NCI-H2196 (cell line): ENCODE measurements at regions not wholly inside any gene's neighbourhood (a gene's known extent, or its start where the extent isn't known, plus 50 kb on each side); places are given as distances from the start of the nearest gene placed in this dataset.

Source experiments
- DNase-seq: peaks from one replicate; lab custom pipeline; 2025; ENCODE audit not compliant: unreplicated experiment; lab: John Stamatoyannopoulos, UW

DNA sequence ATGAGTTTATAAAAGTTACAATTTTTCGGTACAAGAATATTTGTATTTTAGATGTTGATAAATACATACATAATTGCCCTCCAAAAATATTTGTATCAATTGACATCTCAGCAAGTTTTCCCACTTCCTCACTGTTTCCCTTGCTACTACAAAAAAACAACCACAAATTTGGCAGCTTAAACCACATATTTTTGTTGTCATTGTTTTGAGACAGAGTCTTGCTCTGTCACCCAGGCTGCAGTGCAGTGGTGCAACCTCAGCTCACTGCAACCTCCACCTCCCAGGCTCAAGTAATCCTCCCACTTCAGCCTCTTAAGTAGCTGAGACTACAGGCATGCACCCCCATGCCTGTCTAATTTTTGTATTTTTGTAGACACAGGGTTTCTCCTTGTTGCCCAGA, 162.8 kb upstream of the RARB start:
- DNase-seq = no peak

DNA sequence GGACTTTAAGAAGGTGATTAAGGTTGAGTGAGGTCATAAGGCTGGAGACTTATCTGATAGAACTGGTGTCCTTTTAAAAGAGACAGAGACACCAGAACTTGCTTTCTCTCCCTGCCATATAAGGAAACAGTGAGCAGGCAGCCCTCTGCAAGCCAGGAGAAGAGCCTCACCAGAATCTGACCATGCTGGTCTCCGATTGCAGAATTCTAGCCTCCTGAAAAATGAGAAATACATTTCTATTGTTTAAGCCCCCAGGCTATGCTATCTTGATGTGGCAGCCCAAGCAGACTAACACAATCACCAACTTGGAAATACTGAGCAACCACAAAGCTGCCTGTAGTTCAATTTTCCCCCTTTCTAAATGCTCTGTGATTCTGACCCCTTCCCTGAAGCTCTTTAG, 161.4 kb upstream of the RARB start:
- no peak for DNase-seq

DNA sequence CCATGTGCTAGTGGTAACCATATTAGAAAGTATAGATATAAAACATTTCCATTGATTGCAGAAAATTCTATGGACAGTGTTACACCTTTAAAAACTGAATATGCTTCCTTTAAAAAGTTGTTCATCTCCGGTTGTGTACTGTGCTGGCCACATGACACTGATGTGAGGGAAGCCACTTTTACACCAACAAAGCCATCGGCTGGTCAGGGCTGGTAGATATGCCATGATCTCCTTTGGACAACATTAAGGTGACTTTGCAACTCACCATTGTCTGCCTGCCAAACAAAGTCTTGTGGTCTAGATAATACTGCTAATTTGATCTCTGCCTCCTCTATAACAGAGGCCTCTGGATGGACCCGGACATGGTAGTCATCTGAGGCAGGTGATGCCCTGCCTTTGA, 156.0 kb upstream of the RARB start:
- no peak for DNase-seq

DNA sequence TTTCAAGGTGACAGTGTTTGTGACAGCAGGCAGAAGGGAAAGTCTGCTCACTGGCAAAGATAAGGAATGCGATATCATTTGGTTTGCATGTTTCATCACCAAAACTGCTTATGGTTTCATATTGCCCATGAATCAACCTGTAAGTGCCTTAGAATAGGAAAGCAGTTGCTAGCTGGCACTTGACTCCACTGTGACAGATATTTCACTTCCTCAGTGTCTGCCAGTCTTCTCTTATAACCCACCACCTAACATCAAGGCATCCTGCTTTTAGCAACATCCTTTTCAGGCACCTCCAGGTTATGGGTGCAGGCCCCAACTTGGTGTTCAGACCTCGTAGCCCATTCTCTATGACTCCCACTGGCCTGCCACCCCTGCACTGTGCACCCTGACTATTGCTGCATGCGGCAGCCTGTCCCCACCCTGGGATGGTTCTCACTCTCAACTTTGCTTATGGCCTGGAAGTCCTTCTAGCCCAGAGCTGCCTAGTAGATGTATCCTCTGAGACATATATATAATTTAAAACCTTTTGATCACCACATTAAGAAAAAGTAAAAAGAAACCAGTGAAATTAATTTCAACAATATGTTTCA, 154.4 kb upstream of the RARB start:
- DNase-seq = no peak

DNA sequence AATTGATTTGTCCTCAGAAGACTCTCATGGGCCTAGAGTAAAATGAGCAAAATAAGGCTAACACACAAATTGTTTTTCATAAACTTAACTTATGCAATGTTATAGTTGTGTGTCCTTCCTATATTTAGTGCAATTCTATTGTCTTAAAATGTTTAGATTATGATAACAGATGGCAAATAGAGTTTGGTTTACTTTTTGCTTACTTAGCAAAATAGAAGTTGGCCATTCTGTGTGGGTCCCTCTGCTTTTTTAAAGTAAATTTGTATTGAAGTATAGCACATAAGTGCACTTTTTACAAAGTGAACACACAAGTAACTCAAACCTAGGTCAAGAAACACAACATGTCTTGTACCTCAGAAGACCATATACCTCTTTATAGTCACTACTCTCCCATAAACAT, 150.6 kb upstream of the RARB start:
- no peak for DNase-seq

DNA sequence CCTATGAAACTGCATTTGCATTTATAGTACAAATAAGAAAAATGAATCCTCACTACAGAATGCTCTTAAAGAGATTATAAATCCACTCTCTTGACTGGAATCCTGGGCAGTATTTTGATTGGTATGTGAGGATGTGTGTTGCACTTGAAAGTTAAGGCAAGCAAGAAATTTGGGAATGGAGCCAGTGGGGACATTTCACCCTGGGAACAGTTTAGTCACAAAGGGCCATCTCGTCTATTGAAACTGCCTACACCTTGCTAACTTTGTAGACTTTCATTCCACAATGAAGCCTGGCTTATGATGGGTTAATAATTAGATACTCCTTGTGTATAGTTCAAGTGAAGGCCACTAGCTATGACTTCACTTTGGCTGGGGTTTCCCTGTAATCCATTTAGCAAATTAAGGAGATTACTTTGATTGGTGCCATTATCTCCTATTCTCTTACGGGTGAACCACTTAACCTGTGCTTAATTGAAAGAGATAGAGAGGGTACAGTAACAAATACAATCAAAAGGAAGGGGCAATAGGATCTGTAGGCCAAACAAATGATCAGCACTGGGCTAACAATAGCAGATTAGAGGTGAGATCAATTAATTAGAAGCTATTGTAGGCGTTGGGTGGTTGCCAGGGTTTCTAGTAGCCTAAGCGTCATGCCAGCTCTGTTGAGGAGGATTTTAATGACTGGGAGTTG, 146.9 kb upstream of the RARB start:
- DNase-seq = no peak

DNA sequence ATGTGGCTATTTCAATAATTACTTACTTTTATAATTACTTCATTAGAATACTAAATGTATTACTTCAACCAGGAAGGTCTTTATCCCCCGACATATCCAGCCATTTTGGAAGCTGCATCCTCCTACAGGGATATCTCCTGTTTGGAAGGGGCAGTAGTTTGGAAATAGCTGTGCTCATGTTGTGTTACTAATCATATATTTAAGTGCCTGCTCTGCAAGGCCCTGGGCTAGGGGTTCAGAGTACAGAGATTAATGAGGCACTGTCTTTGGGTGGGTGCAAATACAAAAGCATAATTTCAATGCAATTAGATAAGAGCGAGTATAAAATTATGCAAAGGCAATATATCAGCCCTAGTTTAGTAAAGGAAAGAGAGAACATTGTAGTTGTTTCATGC, 146.3 kb upstream of the RARB start:
- no peak for DNase-seq

DNA sequence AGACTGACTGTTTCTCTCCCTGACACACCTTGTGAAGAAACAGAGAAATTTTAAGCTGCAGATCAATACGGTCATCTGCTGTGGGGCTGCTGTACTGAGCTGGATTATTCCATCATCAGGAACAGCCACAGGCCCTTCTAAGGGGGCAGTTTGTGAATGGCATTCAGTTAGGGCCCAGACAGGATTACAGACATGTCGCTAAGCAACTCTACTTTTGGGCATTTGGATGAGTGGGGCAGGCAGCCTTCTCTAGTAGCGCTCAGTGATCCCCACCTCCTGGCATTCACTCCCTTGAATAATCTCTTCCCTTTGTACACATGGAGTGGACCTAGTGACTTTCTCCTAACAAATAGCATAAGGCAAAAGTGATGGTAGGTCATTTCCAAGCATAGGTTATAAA, 144.4 kb upstream of the RARB start:
- DNase-seq = no peak

DNA sequence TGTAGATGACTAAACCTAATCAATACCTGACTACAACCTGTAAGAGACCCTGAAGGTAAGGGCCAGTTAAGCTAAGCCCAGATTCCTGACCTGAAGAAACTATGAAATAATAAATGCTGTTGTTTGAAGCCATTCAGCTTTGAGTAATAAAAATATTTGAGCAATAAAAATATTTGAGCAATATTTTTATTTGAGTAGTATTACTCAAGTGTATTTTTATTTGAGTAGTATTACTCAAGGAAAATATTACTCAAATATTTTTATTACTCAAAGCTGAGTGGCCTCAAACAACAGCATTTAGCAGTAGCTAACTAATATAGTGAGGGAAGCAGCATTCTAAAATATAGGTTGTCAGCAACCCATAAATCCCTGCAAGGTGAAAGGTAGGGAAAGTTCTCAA, 143.8 kb upstream of the RARB start:
- no peak for DNase-seq

DNA sequence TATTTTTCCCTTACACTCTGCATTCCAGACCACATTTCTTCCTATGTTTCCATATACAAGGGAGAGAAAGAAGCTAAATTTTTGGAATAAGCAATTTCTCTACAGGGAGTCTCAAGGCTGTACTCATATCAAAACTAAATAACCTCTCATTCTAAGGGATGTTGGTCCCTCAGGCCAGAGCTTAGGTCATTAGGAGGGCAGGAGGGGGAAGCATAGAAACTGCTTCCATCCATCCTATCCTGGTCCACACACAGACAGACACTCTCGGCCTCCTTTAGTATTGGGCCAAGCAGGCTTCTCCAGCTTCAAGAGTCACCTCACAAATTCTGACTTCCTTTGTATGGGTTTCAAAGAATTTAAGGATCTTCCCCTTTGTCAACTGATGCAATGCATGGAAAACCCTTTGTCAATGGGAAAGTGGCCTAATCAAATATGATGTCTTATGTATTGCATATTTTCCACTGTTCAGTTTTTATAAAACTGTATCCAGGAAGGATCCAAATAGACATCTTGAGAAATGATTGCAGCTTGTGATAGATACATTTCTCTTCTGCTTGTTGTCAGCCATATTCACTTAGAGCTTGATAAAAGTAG, 140.7 kb upstream of the RARB start:
- DNase-seq = no peak

DNA sequence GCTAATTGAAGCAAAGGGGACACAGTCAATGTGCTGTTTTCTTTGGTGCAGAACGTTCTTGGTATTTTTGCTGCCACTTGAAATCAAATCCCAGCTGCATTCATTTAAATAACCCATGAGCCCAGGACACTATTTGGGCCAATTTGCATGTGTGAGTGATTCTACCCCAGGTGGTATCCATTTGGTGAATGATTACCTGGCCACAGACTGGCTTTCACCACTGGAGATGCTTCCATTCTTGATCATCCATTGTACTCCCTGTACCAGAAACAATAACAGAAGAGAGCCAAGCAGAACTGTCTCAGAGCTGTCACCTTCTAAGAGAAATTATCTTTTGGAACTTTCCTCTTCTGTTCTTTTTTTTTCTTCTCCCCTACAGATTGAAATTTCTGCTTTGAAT, 139.7 kb upstream of the RARB start:
- no peak for DNase-seq

DNA sequence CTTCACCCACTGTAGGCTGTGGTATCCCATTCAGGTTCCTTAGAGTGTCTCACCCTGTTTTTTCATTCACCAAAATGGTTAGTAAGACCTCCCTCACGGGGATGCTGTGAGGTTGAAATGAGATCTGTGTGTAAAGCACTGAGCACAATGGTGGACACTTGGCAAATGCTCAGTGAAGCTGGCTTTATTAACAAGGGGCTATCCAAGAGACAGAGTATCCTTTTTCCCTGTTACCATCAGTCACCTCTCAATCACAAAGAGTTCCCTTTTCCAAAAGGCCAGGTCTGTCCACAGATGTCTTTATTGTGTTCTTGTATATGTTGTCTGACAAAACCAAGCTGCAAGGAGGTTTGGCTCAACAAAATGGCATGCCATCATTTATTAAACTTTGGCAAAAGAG, 138.9 kb upstream of the RARB start:
- no peak for DNase-seq

DNA sequence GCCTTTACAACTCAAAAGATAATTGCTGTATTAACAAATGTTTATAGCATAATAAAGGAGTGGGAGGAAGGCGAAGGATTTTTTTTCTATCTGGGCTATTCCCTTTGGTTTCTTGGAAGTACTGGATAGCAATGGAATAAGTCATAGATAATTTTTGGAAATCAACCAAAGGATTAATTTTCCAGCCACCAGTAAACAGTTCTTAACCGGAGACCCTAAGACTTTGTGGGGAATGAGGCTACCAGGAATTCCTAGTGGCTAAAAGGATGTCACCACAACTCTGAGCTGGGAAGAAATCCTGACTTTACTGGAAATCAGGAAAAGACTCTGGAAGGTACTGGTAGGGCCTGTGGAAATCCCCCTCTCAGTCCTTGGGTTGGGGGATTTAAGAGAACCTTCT, 138.4 kb upstream of the RARB start:
- DNase-seq = no peak

DNA sequence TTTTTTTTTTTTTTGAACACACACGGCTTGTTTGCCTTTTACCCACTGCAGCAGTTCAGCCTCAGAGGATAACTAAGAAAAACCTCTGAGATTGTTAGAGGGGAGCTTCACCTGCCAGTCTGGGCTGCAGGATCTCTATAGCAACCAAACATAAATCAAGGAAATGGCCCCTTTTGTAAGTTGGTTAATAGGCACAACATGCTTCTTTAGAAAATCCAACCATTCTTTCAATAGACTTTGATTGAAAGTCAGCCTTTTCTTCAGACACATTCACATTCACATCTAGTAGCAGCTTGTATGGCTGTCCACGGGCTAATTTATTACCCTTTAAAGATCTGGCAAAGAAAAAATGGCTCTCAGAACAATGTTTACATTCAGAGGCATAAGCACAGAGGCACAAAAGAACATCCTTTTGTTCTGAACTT, 136.6 kb upstream of the RARB start:
- DNase-seq = no peak

DNA sequence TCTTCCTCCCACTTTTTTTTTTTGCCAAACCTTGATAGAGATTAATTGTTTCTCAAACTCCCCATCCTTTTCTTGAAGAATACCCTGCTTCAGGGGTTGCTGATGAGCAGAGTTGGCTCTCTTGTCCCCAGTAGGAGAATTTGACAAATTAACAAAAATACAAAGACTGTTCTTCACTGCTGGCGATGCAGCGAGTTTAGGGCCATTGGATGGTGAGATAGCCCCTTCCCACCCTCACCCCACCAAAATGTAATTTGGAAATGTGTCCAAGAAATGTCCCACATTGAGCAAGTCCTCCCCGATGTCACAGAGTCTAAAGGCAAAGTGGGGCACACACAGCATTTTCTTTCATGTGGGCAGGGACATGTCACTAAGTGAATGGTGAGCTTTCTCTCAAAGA, 136.0 kb upstream of the RARB start:
- DNase-seq = no peak

DNA sequence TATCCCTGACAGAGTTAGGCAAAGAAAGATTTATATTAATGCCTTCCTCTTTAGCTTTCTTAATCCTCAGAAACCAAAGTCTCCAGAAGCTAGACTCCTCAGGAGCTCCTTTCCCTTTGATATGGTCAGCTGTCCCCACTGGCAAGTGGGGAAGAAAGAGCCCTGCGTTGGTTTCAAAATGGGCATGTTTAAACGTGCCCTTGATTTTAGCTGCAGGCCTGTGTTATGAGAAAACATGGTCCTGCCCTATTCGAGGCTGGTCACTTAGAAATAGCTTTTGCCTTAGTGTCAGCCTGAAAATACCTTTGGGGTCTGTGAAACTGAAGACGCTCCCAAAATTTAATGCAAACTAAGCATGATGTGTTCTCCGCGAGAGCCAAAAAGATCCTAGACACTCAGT, 135.5 kb upstream of the RARB start:
- no peak for DNase-seq

DNA sequence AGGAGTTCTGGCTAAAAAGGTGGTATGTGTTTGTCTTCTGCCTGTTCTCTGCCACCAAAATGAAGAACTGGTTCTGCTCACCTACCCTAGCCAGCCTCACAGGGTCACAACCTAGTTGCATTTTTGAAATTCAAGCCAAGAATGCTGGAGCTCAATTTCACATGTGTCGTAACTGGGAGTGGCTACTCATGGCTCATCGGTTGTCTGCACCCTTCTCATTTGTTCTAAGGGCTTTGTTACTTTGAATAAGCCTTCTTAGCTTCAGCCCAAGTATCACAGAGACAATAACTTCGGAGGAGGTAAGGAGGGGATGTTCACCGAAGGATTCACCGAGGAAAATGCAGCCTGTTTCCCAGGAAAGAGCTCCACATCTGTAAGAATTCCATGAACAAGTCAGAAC, 134.3 kb upstream of the RARB start:
- DNase-seq = no peak

DNA sequence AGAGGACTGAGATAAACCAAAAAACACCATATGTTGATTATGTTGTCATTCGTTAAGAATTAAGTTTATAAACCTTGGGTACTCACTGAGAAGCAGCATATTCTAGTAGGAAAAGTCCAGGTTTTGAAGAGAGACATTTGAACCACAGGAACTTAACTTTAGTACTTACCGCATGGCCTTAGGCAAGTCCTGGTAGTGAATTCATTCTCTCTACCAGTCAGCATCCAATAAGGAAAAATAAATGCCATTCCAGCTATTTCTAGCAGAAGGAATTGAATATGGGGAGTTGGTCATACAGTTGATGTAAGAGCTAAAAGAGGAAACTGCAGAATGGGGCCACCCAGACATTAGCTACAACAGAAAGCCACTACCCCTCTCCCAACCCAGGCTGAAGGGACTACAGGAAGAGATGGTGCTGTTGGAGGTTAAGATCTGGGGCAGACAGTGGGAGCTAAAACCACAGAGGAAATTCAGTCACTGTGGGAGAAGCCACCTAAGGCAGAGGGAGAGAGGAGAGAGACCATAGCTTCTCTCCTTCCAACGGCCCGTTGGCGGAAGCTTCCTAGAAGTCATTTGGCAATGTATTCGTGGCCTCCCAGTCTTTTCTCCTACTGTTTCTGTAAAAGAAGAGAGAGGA, 133.8 kb upstream of the RARB start:
- no peak for DNase-seq

DNA sequence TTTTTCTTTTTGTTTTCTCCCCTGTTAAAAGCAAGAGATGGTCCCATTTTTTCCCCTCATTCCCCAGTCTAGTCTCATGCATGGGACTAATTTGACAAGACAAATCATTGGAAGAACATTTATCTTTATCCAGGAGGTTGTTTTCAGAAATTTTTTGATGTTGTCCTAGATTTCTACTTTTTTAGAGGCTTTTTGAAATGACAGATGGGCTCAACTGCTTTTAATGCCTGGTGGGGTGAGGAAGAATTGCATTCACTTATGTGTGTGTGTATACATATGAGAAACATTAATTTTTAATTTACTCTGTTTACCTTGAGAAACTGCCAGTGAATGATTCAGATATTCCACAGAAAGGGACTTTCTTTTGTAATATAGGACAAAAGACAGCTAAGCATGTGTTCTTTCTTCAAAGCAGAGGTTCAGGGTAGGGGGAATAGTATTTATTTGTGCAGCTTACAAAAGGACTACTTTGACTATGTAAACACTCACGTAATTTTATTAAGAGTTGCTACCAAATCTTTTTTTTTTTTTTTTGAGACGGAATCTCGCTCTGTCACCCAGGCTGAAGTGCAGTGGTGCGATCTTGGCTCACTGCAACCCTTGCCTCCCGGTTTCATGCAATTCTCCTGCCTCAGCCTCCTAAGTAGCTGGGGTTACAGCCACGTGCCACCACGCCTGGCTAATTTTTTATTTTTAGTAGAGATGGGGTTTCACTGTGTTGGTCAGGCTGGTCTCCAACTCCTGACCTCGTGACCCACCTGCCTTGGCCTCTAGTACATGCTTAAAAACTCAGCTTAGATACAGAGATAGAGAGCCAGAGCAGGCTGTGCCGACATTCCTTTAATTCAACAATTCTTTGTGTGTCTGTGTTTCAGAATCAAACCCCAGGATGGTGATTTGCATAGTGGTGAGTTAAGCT, 130.1 kb upstream of the RARB start:
- DNase-seq = no peak

DNA sequence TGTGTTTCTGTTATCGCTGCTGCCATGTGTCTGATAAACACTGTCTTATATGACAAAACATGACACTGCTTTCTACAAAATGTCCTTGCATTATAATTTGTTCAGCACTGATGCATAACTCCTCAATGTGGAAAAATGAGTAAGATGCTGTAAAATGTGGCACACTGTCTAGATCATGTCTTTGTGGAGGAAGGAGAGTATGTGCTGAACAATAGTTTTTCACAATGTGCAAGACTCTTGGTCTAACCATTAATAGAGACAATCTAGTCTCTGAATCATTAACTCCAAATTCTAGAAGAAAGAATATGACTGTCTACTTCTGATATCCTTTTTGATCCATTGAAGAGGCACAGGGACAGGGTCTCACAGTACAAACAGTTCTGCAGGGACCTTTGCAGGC, 127.9 kb upstream of the RARB start:
- DNase-seq = no peak

DNA sequence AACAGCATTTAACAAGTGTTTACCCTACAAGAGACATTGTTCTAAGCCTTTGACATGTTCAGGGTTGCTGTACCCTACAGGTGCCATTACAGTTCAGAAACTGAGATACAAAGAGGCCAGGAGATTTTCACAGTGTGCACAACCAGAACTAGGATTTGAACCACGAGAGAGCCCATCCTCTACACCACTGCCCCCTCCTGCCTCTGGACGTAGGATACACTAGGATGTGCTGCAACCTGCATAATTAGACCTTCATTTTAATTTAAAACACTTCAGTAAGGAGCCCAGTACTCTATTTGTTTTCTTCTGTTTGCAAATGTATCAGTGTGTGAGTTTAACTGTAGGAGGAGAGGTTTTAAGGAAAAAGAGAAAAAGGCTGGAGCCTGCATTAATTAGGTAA, 123.1 kb upstream of the RARB start:
- DNase-seq = no peak
